HL-60 (cell line): ENCODE measurements at regions not wholly inside any gene's neighbourhood (a gene's known extent, or its start where the extent isn't known, plus 50 kb on each side); places are given as distances from the start of the nearest gene placed in this dataset.

Experiments
- CTCF ChIP-seq: IDR thresholded peaks from one replicate; pipeline ENCODE4 v1.5.1; 2011; ENCODE audit warnings: low read length, control low read depth, inconsistent platforms; ENCODE audit not compliant: insufficient read depth
- POLR2AphosphoS5 ChIP-seq: IDR thresholded peaks from 2 replicates; pipeline ENCODE4 v1.6.1; 2012; ENCODE audit warnings: low read depth
- REST ChIP-seq: IDR thresholded peaks from 2 replicates; pipeline ENCODE4 v1.6.1; 2012; ENCODE audit warnings: low read depth; ENCODE audit not compliant: insufficient replicate concordance

- no peak for TF ChIP-seq CTCF
- TF ChIP-seq POLR2AphosphoS5: no peak
- TF ChIP-seq REST: no peak
Measured at GRCh38 chr10:109588259-109588658, 335.1 kb downstream of the XPNPEP1 start.
